ENCODE measurements at regions not wholly inside any gene's neighbourhood (a gene's known extent, or its start where the extent isn't known, plus 50 kb on each side); places are given as distances from the start of the nearest gene placed in this dataset.
"Not testable (repeated sequence)": the region's sequence is repeated elsewhere in the genome, so short reads cannot be mapped to it uniquely, and the experiment has no call there.

GRCh38 chr12:46905239-46905627 lies 79.4 kb upstream of the SLC38A4 start:
- TF ChIP-seq POLR2A, CTCF (IDR thresholded peaks at IDR 0.05): not testable (repeated sequence)

Measured in thyroid gland (tissue), 4 donors.